ENCODE measurements at regions not wholly inside any gene's neighbourhood (a gene's known extent, or its start where the extent isn't known, plus 50 kb on each side); places are given as distances from the start of the nearest gene placed in this dataset.
"Not testable (repeated sequence)": the region's sequence is repeated elsewhere in the genome, so short reads cannot be mapped to it uniquely, and the experiment has no call there.

DNA sequence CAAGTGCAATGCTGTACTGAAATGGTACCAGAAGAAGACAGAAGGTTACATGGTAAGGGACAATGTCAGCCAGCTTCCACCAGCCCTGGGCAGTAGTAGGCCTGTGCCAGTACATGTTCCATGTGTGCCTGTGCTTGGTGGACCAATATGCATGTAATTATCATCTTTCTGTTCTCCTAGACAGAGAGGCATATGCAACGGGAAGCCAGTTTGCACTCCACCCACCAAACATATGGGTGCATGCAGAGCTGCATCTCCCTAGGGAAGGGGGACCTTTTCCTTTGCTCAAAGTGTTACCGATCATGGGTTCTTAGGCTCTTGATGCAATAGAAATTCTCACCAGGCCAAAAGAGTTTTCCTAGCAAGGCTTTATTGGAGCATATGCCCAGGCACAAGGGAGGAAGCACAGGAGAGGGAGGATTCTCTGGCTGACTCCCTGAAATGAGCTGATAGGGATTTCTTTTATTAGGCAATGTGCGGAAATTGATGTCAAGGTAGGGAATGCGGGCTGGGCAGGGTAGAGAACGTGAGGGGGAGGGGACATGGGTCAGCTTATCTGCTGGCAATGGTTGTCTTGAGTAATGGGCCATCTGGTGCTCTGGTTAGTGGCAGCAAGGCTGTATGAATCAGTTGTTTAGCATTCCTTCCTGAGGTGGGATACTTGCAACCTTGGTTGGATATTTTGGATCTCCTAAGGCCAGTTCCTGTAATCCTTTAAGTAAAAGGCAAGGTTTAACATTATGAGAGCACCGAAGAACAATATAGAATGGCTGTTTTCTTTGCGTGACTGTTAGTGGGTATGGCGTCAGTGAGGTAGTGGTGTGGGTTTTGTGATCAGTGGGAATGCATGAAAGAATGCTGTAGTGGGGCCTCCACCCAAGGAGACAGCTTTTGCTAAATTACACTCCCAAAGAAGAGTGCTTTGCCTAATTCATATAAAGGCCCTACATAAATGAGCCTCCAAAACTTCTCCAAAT, 102.5 kb downstream of the CDRT15L2 start:
- DNase-seq (ENCODE audit: low read depth in 1 of 2, low spot score in 1 of 2), result not testable (repeated sequence)

DNA sequence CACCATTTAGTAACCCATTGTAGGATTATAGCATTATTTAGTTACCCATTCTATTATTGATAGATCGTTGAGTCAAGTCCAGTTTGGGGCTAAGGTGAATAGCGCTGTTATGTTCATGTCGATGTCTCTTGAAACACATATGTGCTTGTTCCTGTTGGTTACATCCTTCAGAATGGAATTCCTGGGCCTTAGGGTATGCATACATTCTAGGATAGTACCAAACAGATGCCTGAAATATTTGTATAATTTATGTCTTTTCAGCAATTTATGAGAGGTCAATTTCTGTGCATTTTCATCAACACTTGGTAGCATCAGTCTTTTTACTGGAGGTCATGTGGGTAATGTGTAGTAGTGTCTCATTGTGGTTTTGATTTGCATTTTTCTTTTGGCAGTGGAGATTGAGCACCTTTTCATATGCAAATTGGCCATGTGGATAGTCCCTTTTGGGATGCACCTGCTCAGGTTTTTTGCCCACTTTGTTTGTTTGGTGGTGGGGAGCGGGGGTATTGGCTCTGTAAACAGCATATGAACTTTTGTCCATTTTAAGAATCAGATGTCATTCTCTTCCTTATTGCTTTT, 104.2 kb downstream of the CDRT15L2 start:
- DNase-seq (ENCODE audit: low read depth in 1 of 2, low spot score in 1 of 2), result not testable (repeated sequence)

DNA sequence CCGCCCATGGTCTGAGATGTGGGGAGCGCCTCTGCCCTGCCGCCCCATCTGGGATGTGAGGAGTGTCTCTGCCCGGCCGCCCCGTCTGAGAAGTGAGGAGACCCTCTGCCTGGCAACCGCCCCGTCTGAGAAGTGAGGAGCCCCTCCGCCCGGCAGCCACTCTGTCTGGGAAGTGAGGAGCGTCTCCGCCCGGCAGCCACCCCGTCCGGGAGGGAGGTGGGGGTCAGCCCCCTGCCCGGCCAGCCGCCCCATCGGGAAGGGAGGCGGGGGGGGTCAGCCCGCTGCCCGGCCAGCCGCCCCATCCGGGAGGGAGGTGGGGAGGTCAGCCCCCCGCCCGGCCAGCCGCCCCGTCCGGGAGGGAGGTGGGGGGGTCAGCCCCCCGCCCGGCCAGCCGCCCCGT, 105.5 kb downstream of the CDRT15L2 start:
- not testable (repeated sequence) for DNase-seq (ENCODE audit: low read depth in 1 of 2, low spot score in 1 of 2)

DNA sequence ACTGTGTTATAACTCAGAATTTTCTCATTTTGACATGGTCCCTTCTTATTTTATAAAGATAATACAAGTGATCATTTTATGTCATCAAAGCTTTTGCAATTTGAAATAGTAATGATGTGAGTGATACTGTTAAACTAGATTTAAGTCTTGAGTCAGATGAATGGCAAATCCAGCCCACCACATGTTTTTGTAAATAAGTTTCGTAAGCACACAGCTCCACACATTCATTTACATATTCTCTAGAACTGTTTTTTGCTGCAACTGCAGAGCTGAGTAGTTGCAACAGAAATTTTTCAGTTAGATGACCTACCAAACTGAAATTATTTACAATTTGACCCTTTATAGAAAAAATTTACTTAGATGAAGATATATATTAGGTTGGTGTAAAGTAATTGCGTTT, 108.1 kb downstream of the CDRT15L2 start:
- not testable (repeated sequence) for DNase-seq (ENCODE audit: low read depth in 1 of 2, low spot score in 1 of 2)

DNA sequence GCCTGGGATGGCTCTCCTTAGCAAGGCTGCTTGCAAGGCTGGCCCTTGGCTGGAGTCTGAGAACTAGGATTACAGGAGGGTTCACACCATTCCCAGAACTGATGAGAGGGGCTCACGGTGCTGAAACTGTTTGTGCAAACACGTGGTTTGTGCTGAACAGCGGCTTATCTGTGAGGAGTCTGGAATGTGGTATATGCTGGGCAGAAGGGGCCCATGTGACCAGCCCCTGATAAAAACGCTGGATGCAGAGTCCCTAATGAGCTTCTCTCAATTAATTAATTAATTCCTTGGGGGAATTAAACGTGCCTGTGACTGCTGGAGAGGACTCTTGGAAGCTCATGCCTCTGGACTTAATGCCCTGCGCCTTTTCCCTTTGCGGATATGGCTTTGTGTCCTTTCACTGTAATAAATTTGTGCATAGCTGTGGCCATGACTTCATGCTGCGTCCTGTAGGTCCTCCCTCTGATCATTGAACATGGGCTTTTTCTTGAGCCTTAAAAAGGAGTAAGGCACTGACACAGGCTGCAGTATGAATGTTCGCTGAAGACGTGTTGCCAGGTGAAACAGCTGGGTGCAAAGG, 109.7 kb downstream of the CDRT15L2 start:
- DNase-seq (ENCODE audit: low read depth in 1 of 2, low spot score in 1 of 2), result not testable (repeated sequence)

DNA sequence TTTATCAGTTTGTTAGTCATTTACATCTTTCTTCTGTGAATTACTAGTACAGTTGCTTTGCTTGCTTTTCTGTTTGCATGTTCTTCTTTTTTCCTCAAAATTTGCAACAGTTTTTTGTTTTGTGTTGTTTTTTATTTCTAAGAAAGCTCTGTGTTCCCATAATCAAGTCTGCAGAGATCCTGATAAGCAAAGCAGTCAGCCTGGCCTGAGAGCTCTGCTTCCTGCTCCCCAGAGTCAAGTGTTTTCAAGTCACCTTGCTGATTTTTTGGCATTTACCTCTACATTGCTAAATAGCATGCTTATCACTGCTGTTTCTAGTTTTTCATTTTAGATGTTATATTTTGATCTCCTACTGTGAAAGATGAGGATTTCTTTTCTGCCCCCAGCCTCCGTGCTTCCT, 113.2 kb downstream of the CDRT15L2 start:
- not testable (repeated sequence) for DNase-seq (ENCODE audit: low read depth in 1 of 2, low spot score in 1 of 2)

DNA sequence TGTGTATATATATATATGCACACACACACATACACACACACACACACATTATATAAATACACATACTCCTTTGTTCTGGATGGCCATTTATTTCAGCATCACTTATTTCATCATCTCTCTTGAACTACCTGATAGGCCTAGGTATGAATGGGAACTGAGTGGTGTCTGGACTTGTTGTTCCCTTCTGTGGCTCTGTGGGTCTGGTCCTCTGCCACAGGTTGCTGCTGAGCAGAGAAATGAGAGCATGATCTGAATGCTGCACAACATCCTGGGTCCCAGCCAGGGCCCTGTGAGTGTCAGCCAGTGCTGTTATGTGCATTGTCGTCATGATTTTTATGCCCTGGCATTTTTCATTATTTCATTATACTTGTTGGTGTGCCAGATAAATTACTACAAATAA, 116.3 kb downstream of the CDRT15L2 start:
- DNase-seq (ENCODE audit: low read depth in 1 of 2, low spot score in 1 of 2), result not testable (repeated sequence)

DNA sequence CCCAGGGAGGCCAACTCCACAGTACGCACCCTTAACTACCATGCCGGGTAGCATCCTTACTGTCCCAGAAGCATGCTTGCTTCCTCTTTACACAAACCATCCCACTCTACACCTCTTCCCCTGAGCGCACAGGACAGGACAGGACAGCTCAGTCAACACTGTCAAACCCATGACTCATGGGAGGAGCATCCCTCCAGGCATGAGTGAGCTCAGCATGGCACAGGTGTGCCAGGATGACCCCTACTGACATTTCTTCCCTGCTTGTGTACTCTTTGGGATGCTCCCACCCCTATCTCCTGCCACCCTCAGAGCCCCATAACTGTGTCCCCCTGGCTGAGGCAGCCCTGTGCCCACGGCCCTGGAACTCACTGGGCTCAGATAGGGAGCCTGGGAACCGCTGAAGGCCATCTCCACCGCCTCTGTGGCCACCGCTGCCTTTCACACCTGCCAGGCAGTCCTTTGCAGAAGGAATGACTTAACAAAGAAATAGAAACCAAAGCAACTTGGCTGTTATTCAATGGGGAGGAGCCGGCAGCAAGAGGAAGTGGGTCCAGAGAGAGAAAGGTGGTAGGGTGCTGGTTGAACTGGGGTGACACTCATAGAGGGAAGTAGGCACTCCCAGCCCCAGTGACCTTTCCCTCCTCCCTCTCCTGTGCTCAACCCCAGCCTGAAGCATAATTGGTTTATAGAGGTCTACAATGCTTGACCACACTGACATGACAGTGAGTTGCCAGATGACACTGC, 119.1 kb downstream of the CDRT15L2 start:
- DNase-seq (ENCODE audit: low read depth in 1 of 2, low spot score in 1 of 2), result not testable (repeated sequence)

DNA sequence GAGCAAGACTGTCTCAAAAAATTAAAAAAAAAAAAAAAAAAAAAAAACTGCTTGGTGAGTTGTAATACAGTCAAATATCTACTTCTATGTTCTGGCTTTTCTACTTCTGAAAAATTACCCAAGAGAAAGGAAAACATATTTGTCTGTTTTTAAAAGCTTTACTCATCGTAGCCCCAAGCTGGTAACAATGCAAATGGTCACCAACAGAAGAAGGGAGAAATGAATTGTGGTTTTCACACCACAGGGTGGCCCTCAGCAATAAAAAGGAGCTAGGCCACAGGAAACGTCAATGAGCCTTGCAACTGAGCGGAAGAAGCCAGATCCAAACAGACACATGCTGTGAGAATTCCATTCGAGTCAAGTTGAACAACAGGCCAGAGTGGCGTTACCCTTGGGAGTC, 121.0 kb downstream of the CDRT15L2 start:
- DNase-seq (ENCODE audit: low read depth in 1 of 2, low spot score in 1 of 2), result not testable (repeated sequence)

DNA sequence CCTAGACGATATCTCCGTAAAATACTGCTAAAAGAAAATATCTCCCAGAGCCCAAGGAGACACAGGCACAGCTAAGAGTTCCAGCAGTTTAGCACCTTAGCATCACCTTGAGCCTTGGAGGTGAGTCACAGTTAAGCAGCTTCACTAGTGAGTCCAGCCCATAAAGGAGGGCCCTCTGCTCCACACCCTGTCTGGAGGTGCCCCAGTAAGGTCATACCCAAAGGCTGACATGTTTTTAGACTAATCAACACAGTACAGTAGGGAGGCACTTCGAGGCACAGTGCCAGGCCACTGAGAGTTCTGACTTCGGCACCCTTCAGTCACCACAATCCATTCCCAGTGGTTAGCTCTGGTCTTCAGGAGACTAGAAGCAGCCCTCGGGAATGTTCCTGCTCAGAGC, 121.8 kb downstream of the CDRT15L2 start:
- not testable (repeated sequence) for DNase-seq (ENCODE audit: low read depth in 1 of 2, low spot score in 1 of 2)

DNA sequence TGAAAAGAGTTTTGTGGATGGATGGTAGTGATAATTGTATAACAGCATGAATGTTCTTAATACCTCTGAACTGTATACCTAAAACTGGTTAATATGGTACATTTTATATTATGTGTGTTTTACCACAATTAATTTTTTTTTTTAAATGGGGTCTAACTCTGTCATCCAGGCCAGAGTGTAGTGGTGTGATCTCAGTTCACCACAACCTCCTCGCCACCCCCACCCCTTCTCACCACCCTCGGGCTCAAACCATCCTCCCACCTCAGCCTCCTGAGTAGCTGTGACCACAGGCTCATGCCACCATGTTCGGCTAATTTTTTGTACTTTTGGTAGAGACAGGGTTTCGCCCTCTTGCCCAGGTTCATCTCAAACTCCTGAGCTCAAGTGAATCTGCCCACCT, 123.2 kb downstream of the CDRT15L2 start:
- no peak for DNase-seq (ENCODE audit: low read depth in 1 of 2, low spot score in 1 of 2)

DNA sequence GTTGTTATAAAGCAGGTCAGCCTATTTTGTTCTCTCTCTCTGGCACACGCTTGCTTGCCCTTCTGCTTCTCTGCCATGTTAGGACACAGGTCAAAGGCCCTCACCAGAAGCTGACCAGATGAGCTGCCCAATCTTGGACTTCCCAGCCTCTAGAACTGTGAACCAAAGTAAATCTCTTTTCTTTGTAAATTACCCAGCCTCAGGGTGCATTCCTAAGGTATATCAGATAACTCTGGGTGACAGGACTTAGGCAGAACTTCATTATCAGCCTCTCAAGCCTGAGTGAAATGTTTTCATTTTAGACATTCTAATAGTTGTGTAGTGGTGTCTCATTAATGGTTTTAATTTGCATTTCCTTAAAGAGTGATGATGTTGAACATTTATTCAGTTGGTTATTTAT, 124.3 kb downstream of the CDRT15L2 start:
- DNase-seq (ENCODE audit: low read depth in 1 of 2, low spot score in 1 of 2), result no peak

DNA sequence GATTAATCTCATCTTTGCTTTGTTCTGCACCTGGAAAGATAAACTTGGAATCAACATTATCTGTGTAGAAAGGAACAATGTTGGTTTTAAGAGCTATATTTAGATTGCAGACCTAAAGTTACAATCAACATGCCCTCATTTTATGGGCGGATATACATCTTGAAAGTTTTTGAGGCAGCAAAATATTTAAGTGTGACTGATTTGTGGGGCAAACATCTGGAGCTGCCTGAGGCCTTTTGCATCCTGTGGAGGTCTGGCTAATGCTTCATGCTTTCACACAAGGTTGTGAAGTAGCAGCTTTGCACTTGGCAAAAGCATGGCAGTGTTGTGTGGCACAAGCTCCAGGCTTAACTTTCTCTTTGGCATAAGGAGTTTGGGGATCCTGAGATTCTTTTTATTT, 125.7 kb downstream of the CDRT15L2 start:
- DNase-seq (ENCODE audit: low read depth in 1 of 2, low spot score in 1 of 2), result not testable (repeated sequence)

DNA sequence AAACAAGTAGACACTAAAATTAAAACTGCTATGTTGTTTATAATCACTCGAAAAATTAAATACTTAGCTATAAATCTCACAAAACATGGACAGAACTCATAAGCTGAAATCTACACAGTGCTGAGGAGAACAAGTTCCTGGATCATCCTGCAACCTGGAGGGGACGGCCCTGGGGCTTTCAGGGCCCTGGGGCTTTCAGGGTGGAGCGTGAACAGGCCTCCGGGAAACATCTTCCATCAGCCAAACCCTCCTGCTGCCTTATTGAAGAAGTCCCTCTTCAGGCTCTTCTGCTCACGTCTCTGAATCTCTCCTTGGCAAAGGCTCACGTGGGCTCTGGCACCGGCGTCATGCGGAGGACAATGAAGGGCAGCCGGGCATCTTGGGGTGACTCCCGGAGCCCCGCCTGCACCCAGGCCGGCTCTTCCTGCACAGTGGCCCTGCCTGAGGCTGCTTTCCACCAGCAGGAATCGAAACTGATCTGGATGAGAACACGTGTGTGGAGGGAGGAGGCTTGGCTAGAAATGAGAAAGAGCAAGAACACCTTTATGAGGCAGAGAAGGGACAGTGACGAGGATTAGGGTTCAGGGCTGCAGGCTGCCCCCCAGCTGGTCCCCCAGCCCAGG, 127.3 kb downstream of the CDRT15L2 start:
- DNase-seq (ENCODE audit: low read depth in 1 of 2, low spot score in 1 of 2), result no peak

DNA sequence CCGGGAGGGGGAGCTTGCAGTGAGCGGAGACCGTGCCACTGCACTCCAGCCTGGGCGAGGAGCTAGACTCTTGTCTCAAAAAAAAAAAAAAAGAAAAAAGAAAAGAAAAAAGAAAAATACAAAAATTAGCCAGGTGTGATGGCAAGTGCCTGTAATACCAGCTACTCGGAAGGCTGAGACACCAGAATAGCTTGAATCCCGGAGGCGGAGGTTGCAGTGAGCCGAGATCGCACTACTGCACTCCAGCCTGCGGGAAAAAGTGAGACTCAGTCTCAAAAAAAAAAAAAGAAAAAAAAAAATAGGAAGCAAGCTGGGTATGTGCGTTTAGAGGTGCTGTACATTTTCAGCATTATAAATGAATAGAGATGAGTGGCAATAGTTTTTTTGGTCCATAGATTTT, 129.3 kb downstream of the CDRT15L2 start:
- DNase-seq (ENCODE audit: low read depth in 1 of 2, low spot score in 1 of 2), result not testable (repeated sequence)

DNA sequence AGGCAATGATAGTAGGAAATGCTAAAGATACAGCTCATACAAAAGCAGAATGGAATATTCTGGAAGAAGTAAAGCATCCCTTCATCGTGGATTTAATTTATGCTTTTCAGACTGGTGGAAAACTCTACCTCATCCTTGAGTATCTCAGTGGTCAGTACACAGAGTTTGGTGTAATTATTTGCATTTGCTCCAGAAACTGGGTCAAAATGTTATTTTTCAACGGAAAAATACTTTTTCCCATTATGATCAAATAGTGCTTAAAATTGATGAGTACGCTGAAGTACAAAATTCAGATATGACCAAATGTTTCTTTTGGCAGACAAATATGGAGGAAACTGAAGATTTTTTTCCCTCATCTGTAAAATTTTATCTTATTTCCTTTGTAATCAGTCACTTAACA, 137.0 kb downstream of the CDRT15L2 start:
- DNase-seq (ENCODE audit: low read depth in 1 of 2, low spot score in 1 of 2), result not testable (repeated sequence)

DNA sequence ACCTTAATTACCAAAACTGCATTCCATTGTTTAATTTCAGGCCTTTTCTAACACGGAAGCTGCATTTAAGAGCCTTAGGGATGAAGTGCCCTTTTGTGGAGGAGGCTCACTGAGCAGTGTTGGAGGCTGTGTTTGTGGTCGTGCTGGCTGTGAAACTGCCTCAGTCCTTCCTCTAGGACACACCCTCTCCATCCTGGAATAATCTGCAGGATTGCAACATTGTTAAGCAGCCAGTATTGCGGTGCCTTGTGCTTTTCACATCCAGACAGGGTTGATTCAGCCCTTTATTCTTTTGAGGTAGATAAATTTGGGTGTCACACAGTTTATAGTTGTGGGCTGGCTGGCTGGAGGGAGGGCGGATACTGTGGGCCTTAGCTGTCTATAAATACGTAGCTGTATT, 141.6 kb downstream of the CDRT15L2 start:
- no peak for DNase-seq (ENCODE audit: low read depth in 1 of 2, low spot score in 1 of 2)

DNA sequence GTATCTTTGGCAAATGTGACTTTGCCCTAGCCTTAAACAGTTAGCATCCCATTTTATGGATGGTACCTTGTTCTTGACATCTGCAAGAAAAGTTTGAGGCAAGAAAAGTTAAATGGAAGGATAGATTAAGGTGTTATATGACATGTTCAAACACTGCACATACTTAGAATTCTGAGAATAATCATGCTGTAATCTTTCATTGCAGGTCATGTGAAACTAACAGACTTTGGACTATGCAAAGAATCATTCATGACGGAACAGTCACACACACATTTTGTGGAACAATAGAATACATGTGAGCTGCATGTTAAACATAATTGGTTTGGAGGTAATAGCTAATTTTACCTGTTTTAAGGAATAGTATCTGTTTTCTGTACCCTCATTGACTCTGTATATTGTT, 144.9 kb downstream of the CDRT15L2 start:
- DNase-seq (ENCODE audit: low read depth in 1 of 2, low spot score in 1 of 2), result not testable (repeated sequence)

DNA sequence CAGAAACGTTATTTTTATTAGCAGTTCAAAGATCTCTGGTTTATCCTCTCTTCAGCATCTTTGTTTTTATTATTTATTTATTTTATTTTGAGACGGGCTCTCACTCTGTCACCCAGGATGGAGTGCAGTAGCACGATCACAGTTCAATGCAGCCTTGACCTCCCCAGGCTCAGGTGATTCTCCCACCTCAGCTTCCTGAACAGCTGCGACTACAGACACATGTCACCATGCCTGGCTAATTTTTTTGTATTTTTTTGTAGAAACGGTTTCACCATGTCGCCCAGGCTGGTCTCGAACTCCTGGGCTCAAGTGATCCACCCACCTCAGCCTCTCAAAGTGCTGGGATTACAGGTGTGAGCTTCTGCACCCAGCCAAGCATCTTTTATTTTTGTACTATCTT, 147.7 kb downstream of the CDRT15L2 start:
- DNase-seq (ENCODE audit: low read depth in 1 of 2, low spot score in 1 of 2), result not testable (repeated sequence)

DNA sequence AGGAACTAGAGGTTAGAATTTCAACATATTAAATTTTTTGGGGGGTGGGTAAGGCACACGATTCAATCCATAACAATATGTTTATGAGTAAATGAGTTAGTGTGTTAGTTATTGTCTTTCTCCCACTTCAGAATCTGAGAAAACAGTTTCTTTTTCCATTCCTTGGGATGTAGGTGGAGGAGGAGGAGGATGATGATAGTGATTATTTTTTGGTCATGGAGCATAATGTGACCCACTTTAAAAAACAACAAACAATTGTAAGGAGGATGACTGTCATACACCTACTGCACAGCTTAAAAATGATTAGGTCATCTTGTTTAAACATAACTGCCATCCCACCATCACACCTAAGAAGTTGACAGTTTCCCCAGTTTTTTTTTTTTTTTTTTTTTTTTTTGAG, 148.7 kb downstream of the CDRT15L2 start:
- no peak for DNase-seq (ENCODE audit: low read depth in 1 of 2, low spot score in 1 of 2)

DNA sequence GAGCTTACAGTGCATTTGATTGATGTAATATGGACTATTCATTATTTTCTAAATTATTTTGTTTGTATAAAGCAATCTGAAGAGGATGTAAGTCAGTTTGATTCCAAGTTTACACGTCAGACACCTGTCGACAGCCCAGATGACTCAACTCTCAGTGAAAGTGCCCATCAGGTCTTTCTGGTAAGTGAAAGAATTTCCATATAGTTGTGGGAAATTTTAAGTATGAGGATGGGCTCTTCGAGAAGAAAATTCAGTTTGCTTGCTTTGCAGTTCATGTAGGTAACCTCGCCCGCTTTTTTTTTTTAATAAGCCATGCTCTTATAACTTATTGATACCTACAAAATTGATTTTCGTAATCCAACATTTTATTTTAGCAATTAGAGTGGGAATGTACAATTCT, 151.6 kb downstream of the CDRT15L2 start:
- not testable (repeated sequence) for DNase-seq (ENCODE audit: low read depth in 1 of 2, low spot score in 1 of 2)
